ENCODE measurements at regions not wholly inside any gene's neighbourhood (a gene's known extent, or its start where the extent isn't known, plus 50 kb on each side); places are given as distances from the start of the nearest gene placed in this dataset.

- no peak for TF ChIP-seq ZNF549 (CRISPR knock-in tag; IDR thresholded peaks at IDR 0.05)
- TF ChIP-seq TGIF2 (CRISPR knock-in tag; IDR thresholded peaks at IDR 0.05) = no peak
- no peak for TF ChIP-seq ZBTB7A (CRISPR knock-in tag; IDR thresholded peaks at IDR 0.05)
- TF ChIP-seq RAD21 (CRISPR knock-in tag; IDR thresholded peaks at IDR 0.05) = no peak
- no peak for TF ChIP-seq POLR2A (IDR thresholded peaks at IDR 0.05; ENCODE audit: insufficient read depth in 1 of 2, low read depth in 2 of 2, low read length in 2 of 2)
- no peak for TF ChIP-seq NR3C1 (CRISPR knock-in tag; IDR thresholded peaks at IDR 0.05)
- TF ChIP-seq, protein P1, sequence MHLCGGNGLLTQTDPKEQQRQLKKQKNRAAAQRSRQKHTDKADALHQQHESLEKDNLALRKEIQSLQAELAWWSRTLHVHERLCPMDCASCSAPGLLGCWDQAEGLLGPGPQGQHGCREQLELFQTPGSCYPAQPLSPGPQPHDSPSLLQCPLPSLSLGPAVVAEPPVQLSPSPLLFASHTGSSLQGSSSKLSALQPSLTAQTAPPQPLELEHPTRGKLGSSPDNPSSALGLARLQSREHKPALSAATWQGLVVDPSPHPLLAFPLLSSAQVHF (CRISPR knock-in tag; IDR thresholded peaks at IDR 0.05) = no peak
- no peak for TF ChIP-seq SALL2 (CRISPR knock-in tag; IDR thresholded peaks at IDR 0.05)
- TF ChIP-seq ZNF12 (CRISPR knock-in tag; IDR thresholded peaks at IDR 0.05) = no peak
- TF ChIP-seq ZNF382 (CRISPR knock-in tag; IDR thresholded peaks at IDR 0.05; ENCODE audit: borderline replicate concordance) = no peak
- TF ChIP-seq, protein P2, sequence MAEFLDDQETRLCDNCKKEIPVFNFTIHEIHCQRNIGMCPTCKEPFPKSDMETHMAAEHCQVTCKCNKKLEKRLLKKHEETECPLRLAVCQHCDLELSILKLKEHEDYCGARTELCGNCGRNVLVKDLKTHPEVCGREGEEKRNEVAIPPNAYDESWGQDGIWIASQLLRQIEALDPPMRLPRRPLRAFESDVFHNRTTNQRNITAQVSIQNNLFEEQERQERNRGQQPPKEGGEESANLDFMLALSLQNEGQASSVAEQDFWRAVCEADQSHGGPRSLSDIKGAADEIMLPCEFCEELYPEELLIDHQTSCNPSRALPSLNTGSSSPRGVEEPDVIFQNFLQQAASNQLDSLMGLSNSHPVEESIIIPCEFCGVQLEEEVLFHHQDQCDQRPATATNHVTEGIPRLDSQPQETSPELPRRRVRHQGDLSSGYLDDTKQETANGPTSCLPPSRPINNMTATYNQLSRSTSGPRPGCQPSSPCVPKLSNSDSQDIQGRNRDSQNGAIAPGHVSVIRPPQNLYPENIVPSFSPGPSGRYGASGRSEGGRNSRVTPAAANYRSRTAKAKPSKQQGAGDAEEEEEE (CRISPR knock-in tag; IDR thresholded peaks at IDR 0.05; ENCODE audit: borderline replicate concordance) = no peak
- TF ChIP-seq SOX6 (IDR thresholded peaks at IDR 0.05) = no peak
- no peak for TF ChIP-seq SOX6 (CRISPR knock-in tag; IDR thresholded peaks at IDR 0.05)
- no peak for TF ChIP-seq PPARG (CRISPR knock-in tag; conservative IDR thresholded peaks at IDR 0.05)
These were observed 99.8 kb downstream of the CCDC71L start for GRCh38 chr7:106561151-106561550.

All from HepG2 (cell line).